ENCODE measurements at regions not wholly inside any gene's neighbourhood (a gene's known extent, or its start where the extent isn't known, plus 50 kb on each side); places are given as distances from the start of the nearest gene placed in this dataset.

- DNase-seq, result no peak
These were observed 304.9 kb upstream of the TCF21 start for GRCh38 chr6:133583907-133584427.

GRCh38 chr6:133584823-133585222, 304.1 kb upstream of the TCF21 start:
- DNase-seq, result no peak

- no peak for DNase-seq
These were observed 302.9 kb upstream of the TCF21 start for GRCh38 chr6:133585978-133586377.

GRCh38 chr6:133587546-133588160, 301.3 kb upstream of the TCF21 start:
- DNase-seq, result no peak

- DNase-seq, result no peak
These were observed 298.7 kb upstream of the TCF21 start for GRCh38 chr6:133590196-133590595.

- no peak for DNase-seq
These were observed 298.1 kb upstream of the TCF21 start for GRCh38 chr6:133590814-133591213.

- DNase-seq, result no peak
These were observed 297.6 kb upstream of the TCF21 start for GRCh38 chr6:133591275-133591674.

GRCh38 chr6:133594652-133595110, 294.2 kb upstream of the TCF21 start:
- DNase-seq, result no peak

- no peak for DNase-seq
These were observed 293.7 kb upstream of the TCF21 start for GRCh38 chr6:133595111-133595761.

- no peak for DNase-seq
These were observed 282.1 kb upstream of the TCF21 start for GRCh38 chr6:133606852-133607251.

GRCh38 chr6:133608620-133609019, 280.3 kb upstream of the TCF21 start:
- no peak for DNase-seq

- no peak for DNase-seq
These were observed 279.3 kb upstream of the TCF21 start for GRCh38 chr6:133609415-133610226.

GRCh38 chr6:133610227-133610840, 278.6 kb upstream of the TCF21 start:
- DNase-seq, result no peak

- DNase-seq, result no peak
These were observed 277.9 kb upstream of the TCF21 start for GRCh38 chr6:133610971-133611370.

GRCh38 chr6:133612459-133612858, 276.5 kb upstream of the TCF21 start:
- DNase-seq, result no peak

GRCh38 chr6:133613211-133613610, 275.7 kb upstream of the TCF21 start:
- peak; percentile 8 for DNase-seq

- no peak for DNase-seq
These were observed 267.2 kb upstream of the TCF21 start for GRCh38 chr6:133621751-133622150.

GRCh38 chr6:133623065-133623464, 265.8 kb upstream of the TCF21 start:
- DNase-seq, result no peak

GRCh38 chr6:133623621-133624020, 265.3 kb upstream of the TCF21 start:
- DNase-seq, result no peak

- DNase-seq, result no peak
These were observed 262.7 kb upstream of the TCF21 start for GRCh38 chr6:133626096-133626666.

- DNase-seq, result no peak
These were observed 258.9 kb upstream of the TCF21 start for GRCh38 chr6:133629970-133630369.

- DNase-seq, result no peak
These were observed 258.3 kb upstream of the TCF21 start for GRCh38 chr6:133630651-133631050.

GRCh38 chr6:133631421-133631820, 257.5 kb upstream of the TCF21 start:
- no peak for DNase-seq
